ENCODE measurements at regions not wholly inside any gene's neighbourhood (a gene's known extent, or its start where the extent isn't known, plus 50 kb on each side); places are given as distances from the start of the nearest gene placed in this dataset.

- DNase-seq = no peak
Measured at GRCh38 chr2:234631646-234632514, 135.0 kb upstream of the ARL4C start.

- no peak for DNase-seq
Measured at GRCh38 chr2:234630801-234631261, 133.9 kb upstream of the ARL4C start.

- DNase-seq = no peak
Measured at GRCh38 chr2:234629596-234629995, 132.7 kb upstream of the ARL4C start.

GRCh38 chr2:234628953-234629352, 132.1 kb upstream of the ARL4C start:
- DNase-seq = no peak

- DNase-seq = no peak
Measured at GRCh38 chr2:234627308-234627707, 130.4 kb upstream of the ARL4C start.

GRCh38 chr2:234626566-234627130, 129.8 kb upstream of the ARL4C start:
- no peak for DNase-seq

- no peak for DNase-seq
Measured at GRCh38 chr2:234625626-234626250, 128.9 kb upstream of the ARL4C start.

GRCh38 chr2:234623521-234623991, 126.7 kb upstream of the ARL4C start:
- no peak for DNase-seq

- DNase-seq = no peak
Measured at GRCh38 chr2:234621120-234621519, 124.2 kb upstream of the ARL4C start.

- DNase-seq = no peak
Measured at GRCh38 chr2:234620018-234620417, 123.1 kb upstream of the ARL4C start.

- DNase-seq = no peak
Measured at GRCh38 chr2:234615643-234616356, 118.9 kb upstream of the ARL4C start.

- no peak for DNase-seq
Measured at GRCh38 chr2:234611209-234611608, 114.3 kb upstream of the ARL4C start.

- no peak for DNase-seq
Measured at GRCh38 chr2:234608946-234609345, 112.1 kb upstream of the ARL4C start.

- no peak for DNase-seq
Measured at GRCh38 chr2:234607691-234608090, 110.8 kb upstream of the ARL4C start.

GRCh38 chr2:234606896-234607295, 110.0 kb upstream of the ARL4C start:
- no peak for DNase-seq

GRCh38 chr2:234603619-234604018, 106.7 kb upstream of the ARL4C start:
- DNase-seq = no peak

- no peak for DNase-seq
Measured at GRCh38 chr2:234601213-234601612, 104.3 kb upstream of the ARL4C start.

- no peak for DNase-seq
Measured at GRCh38 chr2:234597576-234597861, 100.6 kb upstream of the ARL4C start.

GRCh38 chr2:234596696-234597575, 100.1 kb upstream of the ARL4C start:
- no peak for DNase-seq

GRCh38 chr2:234595829-234596228, 98.9 kb upstream of the ARL4C start:
- no peak for DNase-seq

GRCh38 chr2:234594715-234595114, 97.8 kb upstream of the ARL4C start:
- DNase-seq = no peak

- DNase-seq = no peak
Measured at GRCh38 chr2:234593636-234594035, 96.8 kb upstream of the ARL4C start.
